ENCODE measurements at regions not wholly inside any gene's neighbourhood (a gene's known extent, or its start where the extent isn't known, plus 50 kb on each side); places are given as distances from the start of the nearest gene placed in this dataset.

GRCh38 chr20:37630166-37630565 lies 63.7 kb upstream of the CTNNBL1 start:
- TF ChIP-seq CTCF (IDR thresholded peaks at IDR 0.05) (no peak), TCF7L2 (IDR thresholded peaks at IDR 0.05; ENCODE audit: low read depth, low read length) (no peak), REST (IDR thresholded peaks at IDR 0.05; ENCODE audit: insufficient read depth in 1 of 2, low read depth in 2 of 2, low read length in 1 of 2) (no peak)
